ENCODE measurements at regions not wholly inside any gene's neighbourhood (a gene's known extent, or its start where the extent isn't known, plus 50 kb on each side); places are given as distances from the start of the nearest gene placed in this dataset.

GRCh38 chr4:14928035-14928434 lies 74.2 kb upstream of the CPEB2 start:
- Histone ChIP-seq H3K36me3 (ENCODE audit: control insufficient read depth in 2 of 2, extremely low read depth in 1 of 2, insufficient read depth in 2 of 2, low read length in 2 of 2) (no peaks in the 10 kb centered on the region), H3K4me3 (ENCODE audit: control insufficient read depth in 2 of 3, extremely low read depth in 1 of 3, insufficient read depth in 2 of 3, low read depth in 1 of 3, low read length in 3 of 3) (no peak overlapping the region), H3K4me1 (ENCODE audit: control insufficient read depth, extremely low read depth, insufficient read depth, low read length) (no peaks in the 10 kb centered on the region), H3K9ac (ENCODE audit: control insufficient read depth, extremely low read depth, insufficient read depth, low read length) (no peak overlapping the region), H4K20me1 (ENCODE audit: control insufficient read depth, extremely low read depth, insufficient read depth, low read length) (no peaks in the 10 kb centered on the region), H3K27me3 (ENCODE audit: control insufficient read depth, extremely low read depth, insufficient read depth, low read length) (no peaks in the 10 kb centered on the region), H3K27ac (ENCODE audit: control insufficient read depth, insufficient read depth, low read length) (no peak overlapping the region), H3K9me1 (ENCODE audit: control insufficient read depth, extremely low read depth, insufficient read depth, low read length) (no peaks in the 10 kb centered on the region), H3K4me2 (ENCODE audit: control insufficient read depth, extremely low read depth, insufficient read depth, low read depth, low read length) (no peak overlapping the region), H3K9me3 (ENCODE audit: control insufficient read depth, low read depth, low read length) (no peaks in the 10 kb centered on the region), H3K79me2 (ENCODE audit: control insufficient read depth, insufficient read depth, low read length) (no peaks in the 10 kb centered on the region), H2AFZ (ENCODE audit: control insufficient read depth, low read length) (no peak overlapping the region)
- no peak for TF ChIP-seq EZH2 (IDR thresholded peaks at IDR 0.05; ENCODE audit: low read length)
- TF ChIP-seq CTCF (optimal IDR thresholded peaks at IDR 0.05 in 1 of 3, IDR thresholded peaks at IDR 0.05 in 1 of 3, conservative IDR thresholded peaks at IDR 0.05 in 1 of 3; ENCODE audit: extremely low read depth in 1 of 3, insufficient read depth in 2 of 3, low read length in 3 of 3): no peak
- dilution Hi-C loops (cut with MboI; ENCODE audit: extremely low pct_ligation_motif_present, low sequenced_read_pairs): no loop called here
- FAIRE-seq (no peak), DNase-seq (ENCODE audit: low read depth, low spot score) (no peak)

DNA sequence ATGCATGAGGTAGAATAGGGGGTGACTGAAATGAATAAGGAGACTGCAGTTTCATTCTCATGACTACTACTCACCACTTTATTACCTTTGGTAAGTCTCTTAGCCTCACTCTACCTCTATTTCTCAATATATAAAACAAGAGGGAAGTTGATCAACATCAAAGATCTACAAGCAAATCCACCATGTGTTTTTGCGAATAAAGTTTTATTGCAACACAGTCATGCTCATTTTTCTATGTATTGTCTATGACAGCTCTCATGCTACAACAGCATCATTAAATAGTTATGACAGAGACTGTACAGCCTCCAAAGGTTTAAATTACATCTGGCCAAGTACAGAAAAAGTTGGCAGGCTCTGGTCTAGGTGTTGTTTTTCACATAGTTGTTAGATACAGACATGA lies 72.6 kb upstream of the CPEB2 start:
- dilution Hi-C loops (cut with MboI; ENCODE audit: extremely low pct_ligation_motif_present, low sequenced_read_pairs): no loop called here
- Histone ChIP-seq H3K27me3 (ENCODE audit: control insufficient read depth, extremely low read depth, insufficient read depth, low read length) (no peaks in the 10 kb centered on the region), H3K79me2 (ENCODE audit: control insufficient read depth, insufficient read depth, low read length) (no peaks in the 10 kb centered on the region), H3K9me1 (ENCODE audit: control insufficient read depth, extremely low read depth, insufficient read depth, low read length) (no peaks in the 10 kb centered on the region), H2AFZ (ENCODE audit: control insufficient read depth, low read length) (no peak overlapping the region), H3K36me3 (ENCODE audit: control insufficient read depth in 2 of 2, extremely low read depth in 1 of 2, insufficient read depth in 2 of 2, low read length in 2 of 2) (no peaks in the 10 kb centered on the region), H3K9ac (ENCODE audit: control insufficient read depth, extremely low read depth, insufficient read depth, low read length) (no peak overlapping the region), H3K9me3 (ENCODE audit: control insufficient read depth, low read depth, low read length) (no peaks in the 10 kb centered on the region), H3K27ac (ENCODE audit: control insufficient read depth, insufficient read depth, low read length) (no peak overlapping the region), H4K20me1 (ENCODE audit: control insufficient read depth, extremely low read depth, insufficient read depth, low read length) (no peaks in the 10 kb centered on the region), H3K4me2 (ENCODE audit: control insufficient read depth, extremely low read depth, insufficient read depth, low read depth, low read length) (no peak overlapping the region), H3K4me1 (ENCODE audit: control insufficient read depth, extremely low read depth, insufficient read depth, low read length) (no peaks in the 10 kb centered on the region), H3K4me3 (ENCODE audit: control insufficient read depth in 2 of 3, extremely low read depth in 1 of 3, insufficient read depth in 2 of 3, low read depth in 1 of 3, low read length in 3 of 3) (no peak overlapping the region)
- DNase-seq (ENCODE audit: low read depth, low spot score) (no peak), FAIRE-seq (no peak)
- TF ChIP-seq EZH2 (IDR thresholded peaks at IDR 0.05; ENCODE audit: low read length): no peak
- TF ChIP-seq CTCF (optimal IDR thresholded peaks at IDR 0.05 in 1 of 3, IDR thresholded peaks at IDR 0.05 in 1 of 3, conservative IDR thresholded peaks at IDR 0.05 in 1 of 3; ENCODE audit: extremely low read depth in 1 of 3, insufficient read depth in 2 of 3, low read length in 3 of 3): no peak
